ENCODE measurements at regions not wholly inside any gene's neighbourhood (a gene's known extent, or its start where the extent isn't known, plus 50 kb on each side); places are given as distances from the start of the nearest gene placed in this dataset.

- H3K27me3 Mint-ChIP-seq = no peaks in the 10 kb centered on the region
- no peaks in the 10 kb centered on the region for H3K36me3 Mint-ChIP-seq
- CTCF ChIA-PET = no interaction called here
- no peaks in the 10 kb centered on the region for H3K4me1 Mint-ChIP-seq
- H3K9me3 Mint-ChIP-seq = peaks cover 7% of the 10 kb centered on the region
- no peak overlapping the region for H3K4me3 Mint-ChIP-seq
- no peak for DNase-seq
- no peak overlapping the region for H3K27ac Mint-ChIP-seq
Observed at GRCh38 chr2:122515731-122516290, 760.4 kb downstream of the TSN start.

DNA sequence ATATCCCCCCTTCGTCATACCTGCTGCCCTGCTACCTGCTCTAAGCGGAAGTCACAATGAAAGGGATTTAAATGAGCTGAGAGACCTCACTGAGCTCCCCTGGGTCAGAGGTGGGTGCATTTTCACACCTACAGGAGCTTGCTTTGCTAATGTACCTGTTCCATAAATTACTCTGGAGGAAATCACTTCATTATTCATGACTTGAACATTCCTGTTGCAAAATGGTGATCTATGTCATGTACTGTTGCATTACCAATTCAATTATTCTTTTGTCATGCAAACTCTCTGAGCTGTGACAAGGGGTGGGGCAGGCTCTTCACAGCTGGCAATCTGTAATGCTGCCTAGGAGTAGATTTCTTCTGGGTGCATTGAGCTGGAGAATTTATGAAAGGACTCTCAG is 761.3 kb downstream of the TSN start:
- Mint-ChIP-seq H3K27me3 (no peaks in the 10 kb centered on the region), H3K4me1 (no peaks in the 10 kb centered on the region), H3K4me3 (no peak overlapping the region), H3K9me3 (peaks cover 7% of the 10 kb centered on the region), H3K36me3 (no peaks in the 10 kb centered on the region), H3K27ac (no peak overlapping the region)
- CTCF ChIA-PET = no interaction called here
- no peak for DNase-seq

DNA sequence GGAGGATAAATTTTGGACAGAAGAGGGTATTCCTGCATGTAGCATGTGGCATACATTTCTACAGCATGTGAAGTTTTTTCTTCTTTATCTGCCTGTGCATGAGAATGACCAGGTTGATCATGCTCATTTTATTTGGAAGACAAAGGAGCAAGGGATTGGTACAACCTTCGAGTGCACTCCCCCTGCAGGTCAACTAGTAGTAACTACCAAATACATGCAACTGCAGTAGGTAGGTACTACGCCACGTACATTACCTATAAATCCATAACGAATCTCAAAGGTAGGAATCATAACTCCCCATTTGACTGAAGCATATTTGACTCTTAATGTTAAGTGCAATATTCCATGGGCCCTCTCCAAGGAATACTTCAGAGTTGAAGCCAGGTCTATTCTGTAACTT is 763.9 kb downstream of the TSN start:
- Mint-ChIP-seq H3K27ac (no peak overlapping the region), H3K9me3 (peaks cover under 1% of the 10 kb centered on the region), H3K4me3 (no peak overlapping the region), H3K36me3 (no peaks in the 10 kb centered on the region), H3K4me1 (no peaks in the 10 kb centered on the region), H3K27me3 (no peaks in the 10 kb centered on the region)
- CTCF ChIA-PET = interaction anchor here (1.0 kb wide), 1 partner anchor 9 kb away, joined by 3 read pairs; no protein-coding TSS in a partner anchor
- DNase-seq = no peak

- Mint-ChIP-seq H3K4me1 (no peaks in the 10 kb centered on the region), H3K27me3 (no peaks in the 10 kb centered on the region), H3K27ac (no peak overlapping the region), H3K36me3 (no peaks in the 10 kb centered on the region), H3K9me3 (no peaks in the 10 kb centered on the region), H3K4me3 (no peak overlapping the region)
- DNase-seq = no peak
- CTCF ChIA-PET = interaction anchor here (1.0 kb wide), 1 partner anchor 8 kb away, joined by 3 read pairs; no protein-coding TSS in a partner anchor
Observed at GRCh38 chr2:122519821-122520611, 764.6 kb downstream of the TSN start.

DNA sequence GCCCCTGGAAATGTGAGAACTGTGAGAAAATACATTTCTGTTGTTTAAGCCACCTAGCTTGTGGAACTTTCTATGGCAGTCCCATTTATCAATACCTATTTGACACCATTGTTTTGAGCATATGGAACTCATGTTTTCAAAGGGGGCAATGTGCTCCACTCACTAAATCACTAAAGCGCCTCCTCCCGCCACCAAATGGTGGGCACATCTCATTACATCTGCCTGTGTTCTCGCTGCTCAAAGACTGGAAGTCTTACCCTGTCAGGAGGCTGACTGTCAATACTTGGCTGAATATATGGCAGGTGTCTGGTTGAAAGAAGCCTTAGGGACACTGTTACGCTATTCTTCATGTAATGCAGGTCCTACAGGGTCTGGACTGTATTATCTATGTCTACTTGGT is 767.7 kb downstream of the TSN start:
- Mint-ChIP-seq H3K4me1 (no peaks in the 10 kb centered on the region), H3K36me3 (no peaks in the 10 kb centered on the region), H3K9me3 (peaks cover 3% of the 10 kb centered on the region), H3K27me3 (no peaks in the 10 kb centered on the region), H3K4me3 (no peak overlapping the region), H3K27ac (no peak overlapping the region)
- DNase-seq = no peak
- CTCF ChIA-PET = no interaction called here

- H3K27ac Mint-ChIP-seq = no peak overlapping the region
- no peak for DNase-seq
- CTCF ChIA-PET = no interaction called here
Observed at GRCh38 chr2:122523981-122524380, 768.5 kb downstream of the TSN start.

GRCh38 chr2:122525336-122525735 is 769.9 kb downstream of the TSN start:
- CTCF ChIA-PET = no interaction called here
- no peak for DNase-seq
- H3K27me3 Mint-ChIP-seq = no peaks in the 10 kb centered on the region
- H3K36me3 Mint-ChIP-seq = no peaks in the 10 kb centered on the region
- no peak overlapping the region for H3K27ac Mint-ChIP-seq
- no peak overlapping the region for H3K4me3 Mint-ChIP-seq
- H3K4me1 Mint-ChIP-seq = no peaks in the 10 kb centered on the region
- H3K9me3 Mint-ChIP-seq = peaks cover 6% of the 10 kb centered on the region

More at GRCh38 chr2:122523981-122524380, 768.5 kb downstream of the TSN start:
- H3K36me3 Mint-ChIP-seq = no peaks in the 10 kb centered on the region
- H3K4me1 Mint-ChIP-seq = no peaks in the 10 kb centered on the region
- peaks cover 3% of the 10 kb centered on the region for H3K9me3 Mint-ChIP-seq
- H3K27me3 Mint-ChIP-seq = no peaks in the 10 kb centered on the region
- no peak overlapping the region for H3K4me3 Mint-ChIP-seq

DNA sequence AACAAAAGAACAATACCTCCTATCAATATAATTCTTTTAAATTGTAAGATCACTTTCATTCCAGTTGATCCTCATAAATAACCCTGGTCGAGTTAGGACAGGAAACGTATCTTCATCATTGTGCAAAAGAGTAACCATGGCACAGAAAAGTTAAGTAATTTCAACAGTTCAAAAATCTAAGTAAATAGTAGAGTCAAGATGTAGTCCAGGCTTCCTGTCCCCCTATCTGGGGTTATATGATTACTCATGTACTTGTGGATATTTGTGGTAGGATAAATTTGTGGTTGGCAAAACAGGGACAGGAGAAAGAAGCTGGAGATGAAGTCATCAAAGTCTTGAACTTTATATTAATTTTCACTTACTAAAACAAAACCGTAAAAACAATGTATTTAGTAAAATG is 772.6 kb downstream of the TSN start:
- peaks cover 8% of the 10 kb centered on the region for H3K9me3 Mint-ChIP-seq
- H3K27me3 Mint-ChIP-seq = no peaks in the 10 kb centered on the region
- no peak overlapping the region for H3K27ac Mint-ChIP-seq
- no peaks in the 10 kb centered on the region for H3K36me3 Mint-ChIP-seq
- no peaks in the 10 kb centered on the region for H3K4me1 Mint-ChIP-seq
- no peak overlapping the region for H3K4me3 Mint-ChIP-seq
- CTCF ChIA-PET = interaction anchor here (1.0 kb wide), 1 partner anchor 8 kb away, joined by 3 read pairs; no protein-coding TSS in a partner anchor
- DNase-seq = no peak

DNA sequence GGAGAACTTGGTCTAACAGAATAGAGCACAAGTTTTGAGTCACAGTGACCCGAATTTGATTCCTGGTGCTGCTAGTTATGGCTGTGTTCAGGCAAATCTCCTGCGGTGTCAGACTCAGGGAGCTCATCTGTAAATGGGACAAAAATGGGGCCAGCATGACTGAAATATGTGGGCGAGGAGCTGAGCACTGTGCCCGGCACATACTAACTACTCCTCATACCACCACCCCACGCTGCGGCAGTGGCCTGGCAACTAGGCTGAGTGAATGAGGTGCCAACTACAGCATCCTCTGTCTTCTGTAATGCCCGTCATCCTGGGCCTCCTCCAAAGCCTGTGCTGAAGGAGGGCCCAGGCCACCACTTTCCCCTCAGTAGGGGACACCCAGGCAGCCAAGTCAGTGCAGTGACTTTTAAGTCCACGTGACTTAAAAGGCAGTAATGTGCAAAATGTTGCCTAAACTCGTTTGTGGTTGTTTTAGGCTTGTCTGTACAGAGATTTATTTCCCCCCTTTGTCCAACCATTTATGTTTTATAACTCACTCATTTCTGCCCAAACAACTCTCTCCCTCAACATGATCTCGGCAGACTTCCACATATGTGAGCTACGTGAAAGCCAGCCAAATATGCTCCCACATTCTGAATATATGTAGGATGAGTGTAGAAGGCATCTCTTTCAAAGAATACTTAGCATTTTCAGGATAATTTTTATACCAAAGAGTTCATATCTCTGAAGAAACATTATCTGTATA is 773.7 kb downstream of the TSN start:
- CTCF ChIA-PET = interaction anchor here (1.0 kb wide), 1 partner anchor 9 kb away, joined by 3 read pairs; no protein-coding TSS in a partner anchor
- Mint-ChIP-seq H3K27ac (no peak overlapping the region), H3K27me3 (no peaks in the 10 kb centered on the region), H3K9me3 (peaks cover 8% of the 10 kb centered on the region), H3K4me3 (no peak overlapping the region), H3K4me1 (no peaks in the 10 kb centered on the region), H3K36me3 (no peaks in the 10 kb centered on the region)
- DNase-seq = no peak

GRCh38 chr2:122530814-122531213 is 775.4 kb downstream of the TSN start:
- H3K36me3 Mint-ChIP-seq = no peaks in the 10 kb centered on the region
- no peak for DNase-seq
- CTCF ChIA-PET = no interaction called here
- no peaks in the 10 kb centered on the region for H3K27me3 Mint-ChIP-seq
- no peak overlapping the region for H3K27ac Mint-ChIP-seq
- H3K9me3 Mint-ChIP-seq = peaks cover 11% of the 10 kb centered on the region
- H3K4me1 Mint-ChIP-seq = no peaks in the 10 kb centered on the region
- H3K4me3 Mint-ChIP-seq = no peak overlapping the region

DNA sequence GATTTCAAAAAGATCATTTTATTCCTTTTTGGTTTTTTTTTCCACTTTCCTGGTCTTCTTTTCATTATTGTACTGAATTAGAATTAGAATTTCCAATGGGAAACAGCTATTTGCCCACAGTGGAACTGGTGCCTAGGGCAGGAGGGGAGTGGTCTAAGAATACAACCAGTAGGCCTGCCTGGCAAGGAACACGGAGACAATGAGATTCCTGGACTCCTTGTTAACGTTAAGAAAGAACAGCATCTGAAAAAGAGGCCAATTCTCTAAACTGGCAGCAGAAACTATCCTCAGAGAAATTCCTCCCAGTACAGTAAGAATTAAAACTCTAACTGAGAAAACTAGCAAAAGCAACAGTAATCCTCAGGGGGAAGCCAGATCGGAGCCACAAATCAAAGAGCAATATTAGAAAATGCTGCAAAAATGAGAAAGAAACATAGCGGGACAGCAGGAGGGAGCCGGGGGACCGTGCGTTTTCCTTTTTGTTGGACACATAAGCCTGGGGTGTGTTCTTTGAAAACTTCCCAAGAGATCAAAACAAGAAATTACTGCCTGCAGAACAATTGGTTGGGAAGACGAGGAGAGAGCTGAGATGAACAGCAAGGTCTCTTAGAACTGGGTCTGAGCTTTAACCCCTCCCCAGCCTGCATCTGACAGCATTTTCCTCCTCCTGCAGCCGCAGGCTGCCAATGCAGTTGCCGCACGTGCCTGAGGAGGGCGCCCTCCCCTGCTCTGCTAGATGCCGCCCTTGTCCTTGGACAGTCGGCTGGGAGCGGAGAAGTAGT is 776.0 kb downstream of the TSN start:
- no peak for DNase-seq
- no peaks in the 10 kb centered on the region for H3K36me3 Mint-ChIP-seq
- H3K27me3 Mint-ChIP-seq = no peaks in the 10 kb centered on the region
- H3K9me3 Mint-ChIP-seq = peaks cover 12% of the 10 kb centered on the region
- H3K4me1 Mint-ChIP-seq = no peaks in the 10 kb centered on the region
- H3K27ac Mint-ChIP-seq = no peak overlapping the region
- CTCF ChIA-PET = no interaction called here
- no peak overlapping the region for H3K4me3 Mint-ChIP-seq

DNA sequence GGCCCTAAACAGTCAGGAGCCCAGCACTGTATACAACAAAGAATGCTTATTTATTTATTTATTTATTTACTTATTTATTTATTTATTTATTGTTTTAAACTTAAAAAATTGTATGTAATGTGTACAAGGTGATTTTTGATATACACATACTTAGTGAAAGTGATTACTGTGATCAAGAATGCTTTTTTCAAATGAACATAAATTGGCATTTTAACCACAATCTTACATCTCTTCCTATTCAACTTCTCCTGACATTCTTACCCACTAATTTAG is 776.6 kb downstream of the TSN start:
- Mint-ChIP-seq H3K27ac (no peak overlapping the region), H3K36me3 (no peaks in the 10 kb centered on the region), H3K27me3 (no peaks in the 10 kb centered on the region), H3K9me3 (peaks cover 14% of the 10 kb centered on the region), H3K4me1 (no peaks in the 10 kb centered on the region), H3K4me3 (no peak overlapping the region)
- no peak for DNase-seq
- CTCF ChIA-PET = no interaction called here

DNA sequence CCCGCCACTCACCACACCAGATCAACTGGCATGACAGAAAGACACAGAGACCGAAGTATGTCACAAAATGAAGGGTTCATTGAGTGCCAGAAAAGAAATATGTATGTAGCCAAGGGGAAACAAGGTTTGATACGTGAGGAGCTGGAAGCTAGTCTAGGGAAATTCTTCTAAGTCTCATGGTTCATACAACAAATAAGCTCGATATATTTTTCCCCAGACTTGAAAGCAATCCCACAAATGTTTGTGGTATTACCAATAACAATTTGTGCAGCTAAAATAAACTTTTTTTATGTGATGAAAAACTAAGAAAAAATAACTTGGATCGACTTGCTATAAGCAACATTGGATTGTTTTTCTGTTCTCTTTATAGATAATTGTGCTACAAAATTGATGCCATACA is 777.0 kb downstream of the TSN start:
- DNase-seq = no peak
- Mint-ChIP-seq H3K36me3 (no peaks in the 10 kb centered on the region), H3K4me3 (no peak overlapping the region), H3K27ac (no peak overlapping the region), H3K4me1 (no peaks in the 10 kb centered on the region), H3K9me3 (peaks cover 12% of the 10 kb centered on the region), H3K27me3 (no peaks in the 10 kb centered on the region)
- CTCF ChIA-PET = no interaction called here

- Mint-ChIP-seq H3K4me1 (no peaks in the 10 kb centered on the region), H3K9me3 (peaks cover 8% of the 10 kb centered on the region), H3K27me3 (no peaks in the 10 kb centered on the region), H3K27ac (no peak overlapping the region), H3K4me3 (no peak overlapping the region), H3K36me3 (no peaks in the 10 kb centered on the region)
- no peak for DNase-seq
- CTCF ChIA-PET = no interaction called here
Observed at GRCh38 chr2:122535960-122536505, 780.6 kb downstream of the TSN start.

All from activated naive CD4-positive, alpha-beta T cell treated with anti-CD3 and anti-CD28 coated beads, Interleukin-2, amount 10 ng/mL, durations not matched to agents 7 days and 5 days (primary cell).